ENCODE measurements at regions not wholly inside any gene's neighbourhood (a gene's known extent, or its start where the extent isn't known, plus 50 kb on each side); places are given as distances from the start of the nearest gene placed in this dataset.

- H3K9me3 ChIP-seq (ENCODE audit: control insufficient read depth, insufficient read depth, low read length) = no peaks in the 10 kb centered on the region
Observed at GRCh38 chr12:107957459-107957858, 171.6 kb upstream of the WSCD2 start.

GRCh38 chr12:107963635-107964034 lies 165.5 kb upstream of the WSCD2 start:
- H3K9me3 ChIP-seq (ENCODE audit: control insufficient read depth, insufficient read depth, low read length) = no peaks in the 10 kb centered on the region

More at GRCh38 chr12:107957459-107957858, 171.6 kb upstream of the WSCD2 start:
- Histone ChIP-seq H3K4me1 (ENCODE audit: control insufficient read depth, low read length) (no peaks in the 10 kb centered on the region), H3K27me3 (ENCODE audit: control insufficient read depth, low read length) (0 out of 2 replicates have a peak, but pooled peaks cover 2% of the 10 kb centered on the region), H3K36me3 (ENCODE audit: control insufficient read depth, low read length) (no peaks in the 10 kb centered on the region), H3K79me2 (ENCODE audit: control insufficient read depth, low read length) (no peaks in the 10 kb centered on the region), H4K20me1 (ENCODE audit: control insufficient read depth, insufficient read depth, low read depth, low read length) (no peaks in the 10 kb centered on the region), H3K4me3 (ENCODE audit: low read length) (no peak overlapping the region), H3K4me2 (ENCODE audit: low read length) (no peak overlapping the region), H3K27ac (ENCODE audit: low read depth, low read length) (no peak overlapping the region), H3K9me2 (replicated peaks; ENCODE audit: control insufficient read depth, low read length) (no peaks in the 10 kb centered on the region), H3F3A (ENCODE audit: control insufficient read depth, insufficient read depth) (no peaks in the 10 kb centered on the region)
- no peak for TF ChIP-seq EZH2phosphoT487 (IDR thresholded peaks at IDR 0.05; ENCODE audit: borderline replicate concordance, low read length)
- no peak for TF ChIP-seq CTCF (IDR thresholded peaks at IDR 0.05; ENCODE audit: low read depth, low read length, poor library complexity, severe bottlenecking)

GRCh38 chr12:107967170-107967569 lies 161.9 kb upstream of the WSCD2 start:
- Histone ChIP-seq H3K4me2 (ENCODE audit: low read length) (no peak overlapping the region), H3K36me3 (ENCODE audit: control insufficient read depth, low read length) (no peaks in the 10 kb centered on the region), H3K9me3 (ENCODE audit: control insufficient read depth, insufficient read depth, low read length) (no peaks in the 10 kb centered on the region), H3F3A (ENCODE audit: control insufficient read depth, insufficient read depth) (no peaks in the 10 kb centered on the region), H3K27me3 (ENCODE audit: control insufficient read depth, low read length) (no peaks in the 10 kb centered on the region), H3K4me1 (ENCODE audit: control insufficient read depth, low read length) (no peaks in the 10 kb centered on the region), H3K9me2 (replicated peaks; ENCODE audit: control insufficient read depth, low read length) (no peaks in the 10 kb centered on the region), H3K79me2 (ENCODE audit: control insufficient read depth, low read length) (no peaks in the 10 kb centered on the region), H3K27ac (ENCODE audit: low read depth, low read length) (no peak overlapping the region), H3K4me3 (ENCODE audit: low read length) (no peak overlapping the region), H4K20me1 (ENCODE audit: control insufficient read depth, insufficient read depth, low read depth, low read length) (no peaks in the 10 kb centered on the region)
- no peak for TF ChIP-seq EZH2phosphoT487 (IDR thresholded peaks at IDR 0.05; ENCODE audit: borderline replicate concordance, low read length)
- TF ChIP-seq CTCF (IDR thresholded peaks at IDR 0.05; ENCODE audit: low read depth, low read length, poor library complexity, severe bottlenecking) = no peak

More at GRCh38 chr12:107963635-107964034, 165.5 kb upstream of the WSCD2 start:
- H3F3A ChIP-seq (ENCODE audit: control insufficient read depth, insufficient read depth) = no peaks in the 10 kb centered on the region
- H3K9me2 ChIP-seq (replicated peaks; ENCODE audit: control insufficient read depth, low read length) = no peaks in the 10 kb centered on the region
- H3K36me3 ChIP-seq (ENCODE audit: control insufficient read depth, low read length) = no peaks in the 10 kb centered on the region
- H3K4me1 ChIP-seq (ENCODE audit: control insufficient read depth, low read length) = no peaks in the 10 kb centered on the region
- no peaks in the 10 kb centered on the region for H4K20me1 ChIP-seq (ENCODE audit: control insufficient read depth, insufficient read depth, low read depth, low read length)
- H3K79me2 ChIP-seq (ENCODE audit: control insufficient read depth, low read length) = no peaks in the 10 kb centered on the region
- no peaks in the 10 kb centered on the region for H3K27me3 ChIP-seq (ENCODE audit: control insufficient read depth, low read length)
- H3K27ac ChIP-seq (ENCODE audit: low read depth, low read length) = no peak overlapping the region
- H3K4me3 ChIP-seq (ENCODE audit: low read length) = no peak overlapping the region
- TF ChIP-seq CTCF (IDR thresholded peaks at IDR 0.05; ENCODE audit: low read depth, low read length, poor library complexity, severe bottlenecking) (no peak), EZH2phosphoT487 (IDR thresholded peaks at IDR 0.05; ENCODE audit: borderline replicate concordance, low read length) (no peak)
- H3K4me2 ChIP-seq (ENCODE audit: low read length) = no peak overlapping the region

All from DOHH2 (cell line).